Calu3 (cell line): ENCODE measurements at regions not wholly inside any gene's neighbourhood (a gene's known extent, or its start where the extent isn't known, plus 50 kb on each side); places are given as distances from the start of the nearest gene placed in this dataset.
A peak's percentile ranks its signal among the peaks of the same experiment; 100 is the strongest.

Source experiments
- BruUV-seq: library from RNA; stranded (reverse); fragments of 400-500 nt; replicated peaks from 2 replicates; lab custom pipeline; 2021; lab: Mats Ljungman, UMichigan
- CTCF ChIA-PET: fragments of 300-600 bp; sonication (Branson Sonifier 250); formaldehyde crosslinking; loops from one replicate; lab custom pipeline; 2022; ENCODE audit warnings: antibody characterized with exemption; lab: Charles Lee
- DNase-seq: peaks from one replicate; pipeline ENCODE4 v3.0.0; 2022
- H3K27ac Mint-ChIP-seq: one replicate; pipeline ENCODE4 v1.8.0; 2022; ENCODE audit warnings: mixed read lengths; ENCODE audit not compliant: unreplicated experiment
- H3K27me3 Mint-ChIP-seq: one replicate; pipeline ENCODE4 v1.8.0; 2022; ENCODE audit warnings: mixed read lengths; ENCODE audit not compliant: unreplicated experiment
- H3K36me3 Mint-ChIP-seq: one replicate; pipeline ENCODE4 v1.8.0; 2022; ENCODE audit warnings: mild to moderate bottlenecking, moderate library complexity, mixed read lengths; ENCODE audit not compliant: insufficient read depth, unreplicated experiment
- H3K4me1 Mint-ChIP-seq: one replicate; pipeline ENCODE4 v1.8.0; 2022; ENCODE audit warnings: mild to moderate bottlenecking, low read depth, mixed read lengths; ENCODE audit not compliant: unreplicated experiment
- H3K4me3 Mint-ChIP-seq: one replicate; pipeline ENCODE4 v1.8.0; 2022; ENCODE audit warnings: mild to moderate bottlenecking, low read depth, moderate library complexity, mixed read lengths; ENCODE audit not compliant: unreplicated experiment
- H3K9me3 Mint-ChIP-seq: one replicate; pipeline ENCODE4 v1.8.0; 2022; ENCODE audit warnings: low read depth, mixed read lengths; ENCODE audit not compliant: unreplicated experiment
- intact Hi-C: fragments of 100-400 bp; cut with micrococcal nuclease; formaldehyde crosslinking; loops from one replicate; pipeline ENCODE4 v1.10.0; 2022; ENCODE audit not compliant: unreplicated experiment
- TF ChIP-seq, protein P1 (sequence below): fragments of 200-600 bp; IDR thresholded peaks from one replicate; pipeline ENCODE4 v1.8.0; 2022; ENCODE audit warnings: antibody characterized with exemption; ENCODE audit not compliant: unreplicated experiment

DNA sequence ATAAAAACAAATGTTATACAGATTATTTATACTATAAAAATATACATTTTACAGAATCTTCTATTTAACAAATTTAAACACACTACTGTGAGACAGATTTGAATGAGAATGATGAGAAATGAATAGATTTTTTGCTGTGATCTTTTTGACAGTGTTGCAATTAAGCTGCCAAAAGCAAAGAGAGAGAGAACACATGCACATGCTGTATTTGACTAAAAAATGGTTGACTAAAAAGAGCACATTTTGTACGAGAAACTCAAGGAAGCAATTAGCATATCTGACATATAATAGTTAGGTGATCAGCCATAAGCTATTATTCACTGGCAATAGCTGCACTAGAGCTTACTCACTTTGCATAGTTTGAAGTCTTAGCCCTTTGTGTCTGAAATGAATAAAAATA lies 115.8 kb downstream of the SYT10 start:
- no peaks in the 10 kb centered on the region for H3K4me1 Mint-ChIP-seq
- DNase-seq: no peak
- CTCF ChIA-PET: interaction anchor here (1.4 kb wide), 1 partner anchor 15 kb away, joined by 3 read pairs; no protein-coding TSS in a partner anchor
- TF ChIP-seq, protein P1, sequence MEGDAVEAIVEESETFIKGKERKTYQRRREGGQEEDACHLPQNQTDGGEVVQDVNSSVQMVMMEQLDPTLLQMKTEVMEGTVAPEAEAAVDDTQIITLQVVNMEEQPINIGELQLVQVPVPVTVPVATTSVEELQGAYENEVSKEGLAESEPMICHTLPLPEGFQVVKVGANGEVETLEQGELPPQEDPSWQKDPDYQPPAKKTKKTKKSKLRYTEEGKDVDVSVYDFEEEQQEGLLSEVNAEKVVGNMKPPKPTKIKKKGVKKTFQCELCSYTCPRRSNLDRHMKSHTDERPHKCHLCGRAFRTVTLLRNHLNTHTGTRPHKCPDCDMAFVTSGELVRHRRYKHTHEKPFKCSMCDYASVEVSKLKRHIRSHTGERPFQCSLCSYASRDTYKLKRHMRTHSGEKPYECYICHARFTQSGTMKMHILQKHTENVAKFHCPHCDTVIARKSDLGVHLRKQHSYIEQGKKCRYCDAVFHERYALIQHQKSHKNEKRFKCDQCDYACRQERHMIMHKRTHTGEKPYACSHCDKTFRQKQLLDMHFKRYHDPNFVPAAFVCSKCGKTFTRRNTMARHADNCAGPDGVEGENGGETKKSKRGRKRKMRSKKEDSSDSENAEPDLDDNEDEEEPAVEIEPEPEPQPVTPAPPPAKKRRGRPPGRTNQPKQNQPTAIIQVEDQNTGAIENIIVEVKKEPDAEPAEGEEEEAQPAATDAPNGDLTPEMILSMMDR: no peak
- no peak overlapping the region for H3K27ac Mint-ChIP-seq
- H3K27me3 Mint-ChIP-seq: no peaks in the 10 kb centered on the region
- intact Hi-C loops: no loop called here
- no peaks in the 10 kb centered on the region for H3K36me3 Mint-ChIP-seq
- BruUV-seq: no TSS peak
- no peak overlapping the region for H3K4me3 Mint-ChIP-seq
- no peaks in the 10 kb centered on the region for H3K9me3 Mint-ChIP-seq

DNA sequence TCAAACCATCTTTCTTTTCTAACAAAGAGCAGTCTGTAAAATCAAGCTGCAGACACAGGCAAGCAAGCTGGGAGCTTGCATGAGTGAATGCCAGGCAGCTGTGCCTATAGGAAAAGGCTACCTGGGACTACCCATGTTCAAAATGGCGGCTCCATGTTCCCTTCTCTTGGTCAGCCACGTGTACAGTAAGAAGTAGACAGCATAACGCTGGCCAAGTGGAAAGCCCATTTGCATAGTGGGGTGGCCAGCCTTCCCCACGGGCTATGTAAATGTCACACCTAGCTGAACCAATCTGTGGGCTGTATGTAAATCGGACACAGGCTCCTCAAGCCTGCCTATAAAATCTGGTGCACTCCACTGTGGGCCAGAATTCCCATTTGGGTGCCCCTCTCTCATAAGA lies 117.1 kb downstream of the SYT10 start:
- Mint-ChIP-seq H3K27me3 (no peaks in the 10 kb centered on the region), H3K4me3 (no peak overlapping the region), H3K4me1 (no peaks in the 10 kb centered on the region), H3K36me3 (no peaks in the 10 kb centered on the region), H3K27ac (no peak overlapping the region), H3K9me3 (no peaks in the 10 kb centered on the region)
- BruUV-seq: no TSS peak
- CTCF ChIA-PET: interaction anchor here (0.6 to 1.6 kb wide), 2 partner anchors 56 to 74 kb away, joined by 3 to 4 read pairs; no protein-coding TSS in a partner anchor
- intact Hi-C loops: no loop called here
- no peak for DNase-seq
- TF ChIP-seq, protein P1: no peak

DNA sequence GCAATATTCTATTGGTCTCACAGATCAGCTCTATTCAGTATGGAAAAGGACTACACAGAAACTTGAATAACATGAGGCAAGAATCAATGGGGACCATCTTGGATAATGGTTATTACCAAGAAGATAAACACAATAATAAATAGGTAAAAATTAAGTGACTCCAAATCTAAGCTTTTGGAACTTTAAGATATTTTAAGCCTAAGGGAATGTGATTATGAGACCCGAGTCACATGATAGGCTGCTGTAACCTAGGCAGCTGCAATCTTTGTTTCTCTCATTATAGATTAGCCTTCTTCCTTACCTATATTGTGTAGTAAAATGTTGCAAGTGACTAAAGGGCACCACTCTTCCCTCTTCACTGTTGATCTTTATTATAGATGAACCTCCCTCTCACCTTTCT lies 121.9 kb downstream of the SYT10 start:
- CTCF ChIA-PET: no interaction called here
- TF ChIP-seq, protein P1: no peak
- Mint-ChIP-seq H3K36me3 (no peaks in the 10 kb centered on the region), H3K4me1 (peaks cover 29% of the 10 kb centered on the region), H3K27ac (no peak overlapping the region), H3K4me3 (no peak overlapping the region), H3K9me3 (peaks cover 9% of the 10 kb centered on the region), H3K27me3 (no peaks in the 10 kb centered on the region)
- BruUV-seq: no TSS peak
- no peak for DNase-seq
- intact Hi-C loops: no loop called here

- no peak for DNase-seq
- TF ChIP-seq, protein P1: no peak
- Mint-ChIP-seq H3K27ac (peak overlapping the region; percentile 18), H3K27me3 (no peaks in the 10 kb centered on the region), H3K9me3 (peaks cover 14% of the 10 kb centered on the region), H3K36me3 (no peaks in the 10 kb centered on the region), H3K4me1 (peaks cover 29% of the 10 kb centered on the region), H3K4me3 (no peak overlapping the region)
- no TSS peak for BruUV-seq
- CTCF ChIA-PET: no interaction called here
- intact Hi-C loops: no loop called here
Measured at GRCh38 chr12:33314223-33314622, 125.4 kb downstream of the SYT10 start.
